Endothelial cell of umbilical vein (primary cell): ENCODE measurements at regions not wholly inside any gene's neighbourhood (a gene's known extent, or its start where the extent isn't known, plus 50 kb on each side); places are given as distances from the start of the nearest gene placed in this dataset.

Experiments
- BruUV-seq: library from RNA; stranded (reverse); fragments of 400-500 nt; replicated peaks from 2 replicates; lab custom pipeline; 2021; lab: Mats Ljungman, UMichigan
- CTCF ChIA-PET: fragments of 300-600, 350-600 bp; sonication (Branson Sonifier 250); formaldehyde crosslinking; loops from one replicate; lab custom pipeline; 2021; ENCODE audit warnings: antibody characterized with exemption, inconsistent platforms; lab: Charles Lee
- POLR2A ChIA-PET: fragments of 300-600, 350-600 bp; sonication (Branson Sonifier 250); formaldehyde crosslinking; loops from one replicate; lab custom pipeline; 2021; ENCODE audit warnings: antibody characterized with exemption, inconsistent platforms; lab: Charles Lee
- DNase-seq: peaks from one replicate; pipeline ENCODE4 v3.0.0-alpha.2; 2011; ENCODE audit warnings: low read depth, low spot score
- FAIRE-seq: peaks from 2 replicates; lab custom pipeline; 2011; peaks lifted over from hg19 to GRCh38; lab: Jason Lieb, UNC
- H2AFZ ChIP-seq: 2 replicates; pipeline ENCODE4 v1.6.0; 2012; ENCODE audit warnings: low read depth, low read length, control low read depth, inconsistent platforms
- H3K27ac ChIP-seq: 2 replicates; pipeline ENCODE4 v1.5.1; 2011; ENCODE audit warnings: low read depth, mild to moderate bottlenecking, control low read depth, low read length, moderate library complexity; ENCODE audit not compliant: insufficient read depth
- H3K27me3 ChIP-seq, 2 experiments: 2 replicates each; pipeline versions ENCODE4 v1.6.0 to v1.6.1; 2011; ENCODE audit warnings: low read length in 2 of 2, mixed read lengths in 1 of 2; ENCODE audit not compliant: control insufficient read depth in 2 of 2, insufficient read depth in 2 of 2
- H3K36me3 ChIP-seq, 2 experiments: 2 replicates in 1 of 2; 3 replicates in 1 of 2; pipeline ENCODE4 v1.5.1; 2011; ENCODE audit warnings: low read length in 2 of 2, mild to moderate bottlenecking in 1 of 2, moderate library complexity in 1 of 2; ENCODE audit not compliant: control insufficient read depth in 2 of 2, insufficient read depth in 2 of 2; ENCODE audit errors: extremely low read depth in 1 of 2
- H3K4me1 ChIP-seq: 3 replicates; pipeline ENCODE4 v1.5.1; 2011; ENCODE audit warnings: mild to moderate bottlenecking, low read length; ENCODE audit not compliant: control insufficient read depth, insufficient read depth; ENCODE audit errors: extremely low read depth
- H3K4me2 ChIP-seq: 2 replicates; pipeline ENCODE4 v1.6.1; 2011; ENCODE audit warnings: low read length, control low read depth, mixed read lengths; ENCODE audit not compliant: insufficient read depth
- H3K4me3 ChIP-seq, 3 experiments: fragments of 200-600 bp in 1 of 3; sonication (generic), shearing (Covaris generic) in 1 of 3; replicated peaks in 1 of 3; 2 replicates each; pipeline ENCODE4 v1.5.1; 2011 to 2016; ENCODE audit warnings: control low read depth in 3 of 3, low read length in 3 of 3, mild to moderate bottlenecking in 2 of 3, inconsistent platforms in 1 of 3, low read depth in 1 of 3, moderate library complexity in 1 of 3; ENCODE audit not compliant: insufficient read depth in 1 of 3
- H3K79me2 ChIP-seq: 2 replicates; pipeline ENCODE4 v1.6.0; 2012; ENCODE audit warnings: low read length, inconsistent platforms; ENCODE audit not compliant: control insufficient read depth, insufficient read depth
- H3K9ac ChIP-seq: replicated peaks from 2 replicates; pipeline ENCODE3; 2011; ENCODE audit warnings: low read length, control low read depth; ENCODE audit not compliant: insufficient read depth; ENCODE audit errors: extremely low read depth
- H3K9me1 ChIP-seq: replicated peaks from 3 replicates; pipeline ENCODE4 v1.6.0; 2011; ENCODE audit warnings: mild to moderate bottlenecking, low read length; ENCODE audit not compliant: control insufficient read depth, insufficient read depth; ENCODE audit errors: extremely low read depth
- H3K9me3 ChIP-seq: replicated peaks from 2 replicates; pipeline ENCODE4 v1.5.1; 2012; ENCODE audit warnings: low read length, inconsistent platforms; ENCODE audit not compliant: control insufficient read depth, insufficient read depth
- H4K20me1 ChIP-seq: replicated peaks from 2 replicates; pipeline ENCODE3; 2011; ENCODE audit warnings: mild to moderate bottlenecking, low read length; ENCODE audit not compliant: control insufficient read depth, insufficient read depth; ENCODE audit errors: extremely low read depth
- CTCF ChIP-seq, 2 donors: IDR thresholded peaks; 1 replicate in 1 of 2; 2 replicates in 1 of 2; pipeline ENCODE4 v1.5.1; 2011; ENCODE audit warnings: low read length in 2 of 2, mild to moderate bottlenecking in 2 of 2, moderate library complexity in 2 of 2, control low read depth in 1 of 2, inconsistent platforms in 1 of 2, low read depth in 1 of 2; ENCODE audit not compliant: insufficient read depth in 1 of 2; ENCODE audit errors: extremely low read depth in 1 of 2
- EZH2 ChIP-seq: IDR thresholded peaks from 2 replicates; pipeline ENCODE4 v1.6.1; 2012; ENCODE audit warnings: borderline replicate concordance, low read depth, mild to moderate bottlenecking, moderate library complexity, low read length, inconsistent platforms; ENCODE audit not compliant: severe bottlenecking
- GATA2 ChIP-seq: IDR thresholded peaks from 2 replicates; pipeline ENCODE4 v1.7.0; 2011; ENCODE audit warnings: low read depth, mild to moderate bottlenecking, moderate library complexity, mixed read lengths, low read length; ENCODE audit not compliant: insufficient read length, insufficient read depth
- MYC ChIP-seq: IDR thresholded peaks from one replicate; pipeline ENCODE4 v1.6.1; 2011; ENCODE audit warnings: mild to moderate bottlenecking, low read depth, low read length
- POLR2A ChIP-seq: IDR thresholded peaks from 2 replicates; pipeline ENCODE4 v1.6.1; 2012; ENCODE audit warnings: low read depth, mild to moderate bottlenecking, control low read depth, low read length
- POLR2AphosphoS5 ChIP-seq: IDR thresholded peaks from 2 replicates; pipeline ENCODE4 v1.6.1; 2012; ENCODE audit warnings: low read depth, mild to moderate bottlenecking, control low read depth, low read length, moderate library complexity; ENCODE audit not compliant: insufficient read depth
- dilution Hi-C: fragments of 300-500 bp; cut with MboI; formaldehyde crosslinking; loops from one replicate; pipeline ENCODE4 v1.15.0; 2019; ENCODE audit warnings: low sequenced_read_pairs; ENCODE audit not compliant: extremely low pct_ligation_motif_present
- intact Hi-C: fragments of 100-400 bp; cut with micrococcal nuclease; formaldehyde crosslinking; loops from one replicate; pipeline ENCODE4 v1.10.0; 2022

DNA sequence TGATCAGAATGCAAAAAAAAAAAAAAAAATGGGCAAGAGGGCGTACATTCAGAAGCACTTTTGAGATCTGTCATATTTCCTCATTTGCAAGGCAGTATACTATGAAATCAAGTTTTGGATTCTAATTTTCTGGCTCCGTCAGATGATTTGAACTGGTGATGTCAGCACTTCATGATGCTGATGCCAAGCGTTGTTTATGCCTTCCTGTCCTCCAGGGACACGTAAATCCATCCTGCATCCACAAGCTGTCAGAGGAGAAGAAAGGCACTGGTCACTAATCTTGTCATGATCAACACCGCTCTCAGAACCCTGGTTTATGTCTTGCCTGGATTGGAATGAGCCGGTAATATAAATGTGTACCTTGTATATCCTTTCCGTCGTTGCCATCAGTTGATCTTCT lies 152.1 kb upstream of the EPHA3 start:
- BruUV-seq = no TSS peak
- no peak for TF ChIP-seq POLR2A
- TF ChIP-seq GATA2 = no peak
- no peak for TF ChIP-seq CTCF (IDR thresholded peaks at IDR 0.05; ENCODE audit: extremely low read depth in 1 of 2, insufficient read depth in 1 of 2, low read depth in 1 of 2, low read length in 2 of 2)
- TF ChIP-seq EZH2 = no peak
- no peak for TF ChIP-seq POLR2AphosphoS5
- TF ChIP-seq MYC = no peak
- no peaks in the 10 kb centered on the region for H3K27me3 ChIP-seq
- intact Hi-C loops (no loop called here), dilution Hi-C loops (no loop called here)
- H4K20me1 ChIP-seq = no peaks in the 10 kb centered on the region
- CTCF ChIA-PET = no interaction called here
- no peak overlapping the region for H3K27ac ChIP-seq
- POLR2A ChIA-PET = no interaction called here
- H3K4me3 ChIP-seq = no peak overlapping the region
- no peak for FAIRE-seq
- H3K9me1 ChIP-seq = no peaks in the 10 kb centered on the region
- no peak overlapping the region for H3K4me2 ChIP-seq
- no peaks in the 10 kb centered on the region for H3K79me2 ChIP-seq
- DNase-seq = no peak
- H2AFZ ChIP-seq = no peak overlapping the region
- H3K4me1 ChIP-seq = no peaks in the 10 kb centered on the region
- H3K9me3 ChIP-seq = peaks cover 2% of the 10 kb centered on the region
- H3K9ac ChIP-seq = no peak overlapping the region
- no peaks in the 10 kb centered on the region for H3K36me3 ChIP-seq
